ENCODE measurements at regions not wholly inside any gene's neighbourhood (a gene's known extent, or its start where the extent isn't known, plus 50 kb on each side); places are given as distances from the start of the nearest gene placed in this dataset.
A peak's percentile ranks its signal among the peaks of the same experiment; 100 is the strongest.
"Not testable (repeated sequence)": the region's sequence is repeated elsewhere in the genome, so short reads cannot be mapped to it uniquely, and the experiment has no call there.

- no peak for DNase-seq
Observed at GRCh38 chr10:61078542-61079275, 134.7 kb upstream of the RHOBTB1 start.

- no peak for DNase-seq
Observed at GRCh38 chr10:61076572-61077114, 132.7 kb upstream of the RHOBTB1 start.

DNA sequence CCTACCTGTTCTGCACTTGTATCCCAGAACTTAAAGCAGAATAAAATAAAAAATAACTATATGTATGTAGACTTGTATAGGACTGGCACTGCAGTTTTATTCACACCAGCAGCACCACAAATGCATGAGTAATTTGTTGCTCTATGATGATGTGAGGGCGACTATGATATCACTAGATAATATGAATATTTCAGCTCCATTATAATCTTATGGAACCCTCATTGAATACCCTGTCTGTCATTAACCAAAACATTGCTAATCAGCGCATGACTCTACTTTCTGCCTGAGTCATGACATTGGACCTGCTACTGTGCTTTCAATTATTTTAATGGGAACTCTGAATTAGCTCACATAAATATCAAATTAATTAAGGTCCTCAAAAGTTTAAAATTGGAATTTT, 129.4 kb upstream of the RHOBTB1 start:
- no peak for DNase-seq

GRCh38 chr10:61071580-61071979, 127.6 kb upstream of the RHOBTB1 start:
- DNase-seq: no peak

- DNase-seq: no peak
Observed at GRCh38 chr10:61068471-61068870, 124.5 kb upstream of the RHOBTB1 start.

- no peak for DNase-seq
Observed at GRCh38 chr10:61067671-61068336, 123.8 kb upstream of the RHOBTB1 start.

GRCh38 chr10:61066661-61067344, 122.8 kb upstream of the RHOBTB1 start:
- no peak for DNase-seq

GRCh38 chr10:61065051-61065450, 121.1 kb upstream of the RHOBTB1 start:
- DNase-seq: peak in 1 of 5 experiments; percentile 46

DNA sequence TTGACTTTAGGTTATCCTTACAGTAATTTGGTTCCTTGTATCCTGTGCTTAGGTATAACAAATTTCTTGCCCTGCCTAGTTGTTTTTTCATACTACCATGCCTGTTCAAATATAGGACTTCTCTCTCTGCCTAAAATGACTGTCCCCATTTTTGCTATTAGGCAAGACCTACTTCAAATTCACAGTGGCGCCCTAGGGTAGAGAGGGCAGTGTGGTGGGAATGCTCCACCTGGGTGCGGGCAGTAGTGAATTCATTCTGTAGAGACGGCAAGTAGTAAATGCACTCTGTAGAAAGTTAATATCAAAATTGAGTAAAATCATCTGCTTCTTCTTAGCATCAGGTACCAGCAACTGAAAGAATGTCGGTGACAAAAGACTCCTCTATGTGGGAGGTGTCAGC, 120.4 kb upstream of the RHOBTB1 start:
- DNase-seq: no peak

DNA sequence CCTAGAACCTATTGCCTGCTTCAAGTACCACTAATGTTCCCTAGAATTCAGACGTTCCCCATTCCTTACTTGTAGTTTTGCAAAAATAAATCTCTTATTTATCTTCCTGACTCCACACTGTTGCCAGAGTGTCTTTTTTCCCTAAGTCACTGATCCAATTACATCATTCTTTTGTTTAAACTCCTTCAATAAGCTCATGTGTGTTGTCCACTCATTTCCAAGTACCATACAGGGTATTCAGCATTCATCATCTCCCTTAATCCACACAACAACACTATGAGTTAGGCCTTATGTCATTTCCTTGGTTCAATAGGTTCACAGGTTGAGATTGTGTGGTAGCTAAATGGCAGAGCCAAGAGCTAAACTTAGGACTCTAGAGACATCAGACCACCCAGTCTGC, 119.9 kb upstream of the RHOBTB1 start:
- no peak for DNase-seq

GRCh38 chr10:61063034-61063433, 119.0 kb upstream of the RHOBTB1 start:
- no peak for DNase-seq

GRCh38 chr10:61061923-61062504, 118.0 kb upstream of the RHOBTB1 start:
- no peak for DNase-seq

- DNase-seq: no peak
Observed at GRCh38 chr10:61059636-61060035, 115.7 kb upstream of the RHOBTB1 start.

DNA sequence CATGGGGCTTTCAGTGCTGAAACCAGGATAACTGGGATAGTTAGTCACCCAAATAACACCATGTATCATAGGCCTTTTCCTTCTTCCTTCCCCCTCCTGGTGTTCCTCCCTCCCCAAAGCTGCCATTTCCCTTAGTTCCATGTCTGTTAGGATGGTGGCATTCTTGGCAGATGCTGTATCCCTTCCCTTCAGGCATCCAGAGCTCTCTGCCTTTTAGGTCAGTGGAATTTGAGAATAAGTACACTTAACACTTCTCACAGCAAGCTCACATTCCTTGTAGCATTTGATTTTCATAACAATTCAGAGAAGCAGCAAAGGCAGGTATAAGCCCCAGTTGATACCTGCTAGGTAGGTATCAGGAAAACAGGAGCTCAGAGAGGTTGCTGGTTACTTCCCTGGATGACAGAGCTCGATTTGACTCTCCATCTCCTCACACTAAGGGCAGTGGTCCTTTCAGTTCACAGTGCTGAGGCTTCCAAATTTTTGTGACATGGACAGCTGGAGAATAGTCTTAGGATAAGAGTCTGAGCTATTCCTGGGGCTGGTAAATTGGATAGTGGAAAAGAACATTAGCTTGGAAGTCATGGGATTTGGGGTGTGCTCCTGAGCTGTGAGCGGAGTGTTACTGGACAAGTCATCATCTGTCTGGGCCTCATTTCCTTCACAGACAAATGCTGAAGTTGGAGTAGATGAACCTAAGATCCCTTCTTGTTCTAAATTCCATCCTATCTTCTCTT, 108.7 kb upstream of the RHOBTB1 start:
- DNase-seq: no peak

GRCh38 chr10:61051344-61051743, 107.4 kb upstream of the RHOBTB1 start:
- no peak for DNase-seq

- no peak for DNase-seq
Observed at GRCh38 chr10:61050120-61050745, 106.2 kb upstream of the RHOBTB1 start.

DNA sequence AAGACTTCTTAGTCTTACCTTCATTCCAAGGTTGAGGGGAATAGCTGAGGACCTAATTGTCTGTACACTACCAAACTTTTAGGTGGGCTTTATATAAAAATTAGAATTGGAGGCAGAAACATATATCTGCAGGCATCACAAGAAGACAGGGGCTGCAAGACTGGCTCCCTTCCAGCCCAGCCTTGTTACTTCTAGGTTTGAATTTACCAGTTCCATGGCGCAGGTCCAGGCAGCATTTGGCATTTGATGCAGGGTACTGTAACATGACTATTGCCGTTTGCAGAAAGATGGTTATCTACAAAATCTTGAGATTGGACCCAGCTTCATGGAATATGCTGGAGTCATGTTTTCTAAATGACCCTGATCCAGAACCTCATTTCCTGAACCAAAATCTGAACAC, 105.4 kb upstream of the RHOBTB1 start:
- DNase-seq: no peak

DNA sequence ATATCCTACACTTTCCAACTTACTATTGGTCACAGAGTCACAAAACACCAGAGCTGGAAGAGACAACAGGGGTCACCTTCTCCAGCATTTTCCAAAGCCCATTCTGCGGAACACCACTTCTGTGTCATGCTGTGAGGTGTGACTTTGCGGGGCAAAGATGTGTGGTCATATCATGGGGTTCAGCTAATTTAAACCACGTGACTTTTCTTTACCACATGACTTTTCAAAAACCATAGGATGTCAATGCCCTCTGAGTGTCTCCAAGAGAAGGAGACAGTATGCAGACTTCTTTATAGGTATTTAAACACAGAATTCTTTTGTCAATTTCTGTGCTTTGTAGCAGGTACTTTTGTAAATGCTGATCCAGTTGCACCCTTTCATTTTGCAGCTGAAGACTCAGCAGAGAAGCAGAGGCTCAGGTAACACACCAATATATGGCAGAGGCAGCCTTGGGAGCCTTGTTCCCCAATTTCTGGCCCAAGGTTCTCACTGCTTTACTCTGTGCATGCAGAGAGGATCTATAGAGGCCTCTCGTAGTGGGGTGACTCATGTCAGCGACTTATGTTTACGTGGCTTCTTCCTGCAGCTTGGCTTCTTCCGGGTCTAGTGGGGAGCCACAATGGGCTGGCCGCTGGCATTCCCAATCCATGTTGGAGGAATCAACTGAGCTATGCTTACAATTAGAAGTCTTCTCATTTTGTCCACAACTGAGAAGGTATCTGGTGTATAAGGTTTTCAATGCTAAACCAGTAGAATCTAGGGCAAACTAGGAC, 104.0 kb upstream of the RHOBTB1 start:
- no peak for DNase-seq

DNA sequence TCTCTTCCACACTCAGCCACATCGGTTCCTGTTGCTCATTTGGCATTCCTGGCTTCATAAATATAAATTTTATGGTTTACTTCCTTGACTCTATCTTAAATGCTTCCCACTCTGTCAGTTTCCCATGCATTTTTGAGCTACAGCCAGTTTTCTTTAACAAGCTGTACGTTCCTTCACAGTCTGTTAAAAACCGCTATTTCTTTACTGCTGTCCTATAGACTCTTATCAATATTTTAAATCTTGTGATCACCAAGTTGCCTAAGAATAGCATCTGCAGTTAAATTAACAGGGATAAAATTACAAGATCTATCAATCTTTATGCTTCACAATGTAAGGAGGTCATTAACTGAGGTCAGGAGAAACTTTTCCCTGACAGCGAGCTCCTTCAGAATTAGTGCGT, 103.1 kb upstream of the RHOBTB1 start:
- no peak for DNase-seq

- DNase-seq: not testable (repeated sequence)
Observed at GRCh38 chr10:61045480-61045879, 101.5 kb upstream of the RHOBTB1 start.

- no peak for DNase-seq
Observed at GRCh38 chr10:61042533-61042932, 98.5 kb upstream of the RHOBTB1 start.

Measured in T-helper 2 cell (primary cell).